PC-9 (cell line): ENCODE measurements at regions not wholly inside any gene's neighbourhood (a gene's known extent, or its start where the extent isn't known, plus 50 kb on each side); places are given as distances from the start of the nearest gene placed in this dataset.

Source experiments
- BruUV-seq: library from RNA; stranded (reverse); fragments of 400-500 nt; replicated peaks from 2 replicates; lab custom pipeline; 2021; lab: Mats Ljungman, UMichigan
- CTCF ChIA-PET: fragments of 300-600 bp; sonication (Branson Sonifier 250); formaldehyde crosslinking; loops from one replicate; lab custom pipeline; 2022; ENCODE audit warnings: antibody characterized with exemption; lab: Charles Lee
- POLR2A ChIA-PET: fragments of 300-600 bp; sonication (Branson Sonifier 250); formaldehyde crosslinking; loops from one replicate; lab custom pipeline; 2022; ENCODE audit warnings: antibody characterized with exemption; ENCODE audit not compliant: unreplicated experiment; lab: Charles Lee
- DNase-seq, 2 experiments: peaks; one replicate each; pipeline versions ENCODE4 v3.0.0 to v3.0.0-alpha.2; 2015 to 2022; ENCODE audit warnings: mixed read lengths in 1 of 2
- H2AFZ ChIP-seq: fragments of 200-600 bp; sonication (generic); 2 replicates; pipeline ENCODE4 v1.8.1; 2017; ENCODE audit warnings: antibody characterized with exemption
- H3F3A ChIP-seq: fragments of 200-600 bp; sonication (generic); 2 replicates; pipeline ENCODE4 v1.8.1; 2017; ENCODE audit warnings: antibody characterized with exemption, mild to moderate bottlenecking, low read depth; ENCODE audit not compliant: insufficient read depth
- H3K27ac ChIP-seq: fragments of 200-600 bp; sonication (generic); 2 replicates; pipeline ENCODE4 v1.6.1; 2016; ENCODE audit warnings: mixed run types
- H3K27me3 ChIP-seq: fragments of 200-600 bp; sonication (generic); 2 replicates; pipeline ENCODE4 v1.6.1; 2016; ENCODE audit warnings: low read depth, mixed run types; ENCODE audit not compliant: insufficient read depth
- H3K36me3 ChIP-seq: fragments of 200-600 bp; sonication (generic); 2 replicates; pipeline ENCODE4 v1.6.1; 2016; ENCODE audit warnings: low read depth, mixed run types
- H3K4me1 ChIP-seq: fragments of 200-600 bp; sonication (generic); replicated peaks from 2 replicates; pipeline ENCODE4 v1.6.1; 2016; ENCODE audit warnings: mixed run types; ENCODE audit not compliant: insufficient read depth
- H3K4me2 ChIP-seq: fragments of 200-600 bp; sonication (generic); 2 replicates; pipeline ENCODE4 v1.6.1; 2017; ENCODE audit warnings: mixed run types
- H3K4me3 ChIP-seq: fragments of 200-600 bp; sonication (generic); 2 replicates; pipeline ENCODE4 v1.6.1; 2016; ENCODE audit warnings: mixed run types
- H3K79me2 ChIP-seq: fragments of 200-600 bp; sonication (generic); 2 replicates; pipeline ENCODE4 v1.6.1; 2017; ENCODE audit warnings: low read depth, mixed run types
- H3K9me2 ChIP-seq: fragments of 200-600 bp; sonication (generic); 2 replicates; pipeline ENCODE4 v1.8.1; 2017; ENCODE audit warnings: mild to moderate bottlenecking; ENCODE audit not compliant: insufficient read depth
- H3K9me3 ChIP-seq: fragments of 200-600 bp; sonication (generic); 2 replicates; pipeline ENCODE4 v1.8.1; 2016; ENCODE audit warnings: low read depth; ENCODE audit not compliant: insufficient read depth
- H4K20me1 ChIP-seq: fragments of 200-600 bp; sonication (generic); 2 replicates; pipeline ENCODE4 v1.8.1; 2017; ENCODE audit not compliant: insufficient read depth
- CTCF ChIP-seq: fragments of 200-600 bp; sonication (generic); conservative IDR thresholded peaks from 2 replicates; pipeline ENCODE4 v1.6.1; 2017; ENCODE audit warnings: mixed run types, antibody characterized with exemption, mild to moderate bottlenecking, moderate library complexity
- EZH2 ChIP-seq: fragments of 200-600 bp; sonication (generic); IDR thresholded peaks from 2 replicates; pipeline ENCODE4 v1.8.0; 2017; ENCODE audit warnings: antibody characterized with exemption, low read depth
- intact Hi-C: fragments of 100-400 bp; cut with micrococcal nuclease; formaldehyde crosslinking; loops from one replicate; pipeline ENCODE4 v1.10.0; 2022; ENCODE audit not compliant: unreplicated experiment

GRCh38 chrX:45952030-45952429 lies 593.2 kb downstream of the ZNF674 start:
- Histone ChIP-seq H3K4me2 (no peak overlapping the region), H2AFZ (no peak overlapping the region), H3K4me1 (no peaks in the 10 kb centered on the region), H3K9me3 (no peaks in the 10 kb centered on the region), H3K36me3 (no peaks in the 10 kb centered on the region), H3K79me2 (no peaks in the 10 kb centered on the region), H4K20me1 (no peaks in the 10 kb centered on the region), H3K4me3 (no peak overlapping the region), H3F3A (no peaks in the 10 kb centered on the region), H3K9me2 (no peaks in the 10 kb centered on the region), H3K27me3 (no peaks in the 10 kb centered on the region), H3K27ac (no peak overlapping the region)
- BruUV-seq, result no TSS peak
- CTCF ChIA-PET, result no interaction called here
- TF ChIP-seq EZH2 (no peak), CTCF (no peak)
- peak in 1 of 2 experiments; percentile 35 for DNase-seq
- intact Hi-C loops, result no loop called here
- POLR2A ChIA-PET, result no interaction called here

GRCh38 chrX:45935408-45935807 lies 609.8 kb downstream of the ZNF674 start:
- no peaks in the 10 kb centered on the region for H3K36me3 ChIP-seq
- no peak overlapping the region for H3K4me2 ChIP-seq
- H3K4me3 ChIP-seq, result no peak overlapping the region
- no peaks in the 10 kb centered on the region for H3K4me1 ChIP-seq
- no peaks in the 10 kb centered on the region for H3F3A ChIP-seq
- DNase-seq, result no peak
- intact Hi-C loops, result no loop called here
- no TSS peak for BruUV-seq
- H4K20me1 ChIP-seq, result no peaks in the 10 kb centered on the region
- H3K27me3 ChIP-seq, result no peaks in the 10 kb centered on the region
- H2AFZ ChIP-seq, result no peak overlapping the region
- ChIA-PET CTCF (no interaction called here), POLR2A (no interaction called here)
- no peaks in the 10 kb centered on the region for H3K9me3 ChIP-seq
- no peaks in the 10 kb centered on the region for H3K9me2 ChIP-seq
- TF ChIP-seq CTCF (no peak), EZH2 (no peak)
- H3K27ac ChIP-seq, result no peak overlapping the region
- H3K79me2 ChIP-seq, result no peaks in the 10 kb centered on the region

- intact Hi-C loops, result no loop called here
- Histone ChIP-seq H3K27me3 (no peaks in the 10 kb centered on the region), H3K4me2 (no peak overlapping the region), H3K27ac (no peak overlapping the region), H3K4me3 (no peak overlapping the region), H3K79me2 (no peaks in the 10 kb centered on the region), H3K4me1 (no peaks in the 10 kb centered on the region), H4K20me1 (no peaks in the 10 kb centered on the region), H3K36me3 (no peaks in the 10 kb centered on the region), H3K9me3 (no peaks in the 10 kb centered on the region), H3F3A (no peaks in the 10 kb centered on the region), H2AFZ (no peak overlapping the region), H3K9me2 (no peaks in the 10 kb centered on the region)
- ChIA-PET POLR2A (no interaction called here), CTCF (no interaction called here)
- BruUV-seq, result no TSS peak
- TF ChIP-seq EZH2, result no peak
- no peak for TF ChIP-seq CTCF
- no peak for DNase-seq
Measured at GRCh38 chrX:45912316-45912715, 632.9 kb downstream of the ZNF674 start.
